Osteoblast (primary cell): ENCODE measurements at regions not wholly inside any gene's neighbourhood (a gene's known extent, or its start where the extent isn't known, plus 50 kb on each side); places are given as distances from the start of the nearest gene placed in this dataset.

ENCODE experiments used
- DNase-seq: peaks from one replicate; pipeline ENCODE4 v3.0.0; 2011; ENCODE audit warnings: low spot score, mixed read lengths; ENCODE audit not compliant: insufficient read length; ENCODE audit errors: missing footprints
- H2AFZ ChIP-seq: 2 replicates; pipeline ENCODE4 v1.6.0; 2011; ENCODE audit warnings: mild to moderate bottlenecking, low read length
- H3K27ac ChIP-seq: 2 replicates; pipeline ENCODE4 v1.5.1; 2011; ENCODE audit warnings: mild to moderate bottlenecking, low read depth, low read length, moderate library complexity
- H3K27me3 ChIP-seq: 2 replicates; pipeline ENCODE4 v1.6.0; 2012; ENCODE audit warnings: mild to moderate bottlenecking, control low read depth, inconsistent platforms, low read length, moderate library complexity; ENCODE audit not compliant: insufficient read depth
- H3K36me3 ChIP-seq: 2 replicates; pipeline ENCODE4 v1.5.1; 2011; ENCODE audit warnings: mild to moderate bottlenecking, low read length, control low read depth, moderate library complexity; ENCODE audit not compliant: insufficient read depth
- H3K4me1 ChIP-seq: 2 replicates; pipeline ENCODE4 v1.5.1; 2011; ENCODE audit warnings: mild to moderate bottlenecking, low read length, control low read depth, moderate library complexity; ENCODE audit not compliant: insufficient read depth
- H3K4me2 ChIP-seq: 2 replicates; pipeline ENCODE4 v1.6.0; 2011; ENCODE audit warnings: mild to moderate bottlenecking, low read length; ENCODE audit not compliant: insufficient read depth
- H3K4me3 ChIP-seq: fragments of 200-600 bp; sonication (generic); 3 replicates; pipeline ENCODE4 v1.5.1; 2012; ENCODE audit warnings: mild to moderate bottlenecking, low read length, inconsistent platforms; ENCODE audit not compliant: insufficient read depth
- H3K79me2 ChIP-seq: 2 replicates; pipeline ENCODE4 v1.6.0; 2012; ENCODE audit warnings: mild to moderate bottlenecking, low read length, control low read depth, inconsistent platforms; ENCODE audit not compliant: insufficient read depth
- H3K9me3 ChIP-seq: 2 replicates; pipeline ENCODE4 v1.5.1; 2011; ENCODE audit warnings: low read depth, low read length, control low read depth
- H4K20me1 ChIP-seq: 2 replicates; pipeline ENCODE4 v1.6.0; 2012; ENCODE audit warnings: mild to moderate bottlenecking, low read length, control low read depth; ENCODE audit not compliant: insufficient read depth
- TF ChIP-seq, protein P1 (sequence below): IDR thresholded peaks from 2 replicates; pipeline ENCODE4 v1.5.1; 2011; ENCODE audit warnings: mild to moderate bottlenecking, low read depth, low read length, moderate library complexity; ENCODE audit errors: extremely low read depth

DNA sequence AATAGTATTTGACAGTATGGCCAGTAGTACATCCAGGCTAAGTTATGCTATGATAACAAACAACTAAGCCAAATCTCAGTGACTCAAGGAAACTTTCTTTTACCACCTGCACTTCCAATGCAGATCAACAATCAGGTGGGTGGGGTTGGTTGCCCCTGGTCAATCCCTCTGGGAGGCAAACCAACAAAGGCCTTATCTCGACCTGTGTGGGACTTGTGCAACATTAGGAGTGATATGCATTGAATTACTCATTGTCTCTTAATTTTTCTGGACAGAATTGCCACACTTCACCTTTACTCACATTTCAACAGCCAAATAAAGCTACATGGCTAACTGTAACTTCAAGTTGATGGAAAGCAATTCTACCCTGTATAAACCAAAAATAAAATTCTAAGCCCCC, 1049.3 kb upstream of the CDH2 start:
- Histone ChIP-seq H3K36me3 (no peaks in the 10 kb centered on the region), H3K27ac (no peak overlapping the region), H2AFZ (no peak overlapping the region), H3K4me2 (no peak overlapping the region), H3K79me2 (no peaks in the 10 kb centered on the region), H3K27me3 (no peaks in the 10 kb centered on the region), H3K9me3 (no peaks in the 10 kb centered on the region), H4K20me1 (no peaks in the 10 kb centered on the region), H3K4me3 (no peak overlapping the region), H3K4me1 (peaks cover 5% of the 10 kb centered on the region)
- TF ChIP-seq, protein P1, sequence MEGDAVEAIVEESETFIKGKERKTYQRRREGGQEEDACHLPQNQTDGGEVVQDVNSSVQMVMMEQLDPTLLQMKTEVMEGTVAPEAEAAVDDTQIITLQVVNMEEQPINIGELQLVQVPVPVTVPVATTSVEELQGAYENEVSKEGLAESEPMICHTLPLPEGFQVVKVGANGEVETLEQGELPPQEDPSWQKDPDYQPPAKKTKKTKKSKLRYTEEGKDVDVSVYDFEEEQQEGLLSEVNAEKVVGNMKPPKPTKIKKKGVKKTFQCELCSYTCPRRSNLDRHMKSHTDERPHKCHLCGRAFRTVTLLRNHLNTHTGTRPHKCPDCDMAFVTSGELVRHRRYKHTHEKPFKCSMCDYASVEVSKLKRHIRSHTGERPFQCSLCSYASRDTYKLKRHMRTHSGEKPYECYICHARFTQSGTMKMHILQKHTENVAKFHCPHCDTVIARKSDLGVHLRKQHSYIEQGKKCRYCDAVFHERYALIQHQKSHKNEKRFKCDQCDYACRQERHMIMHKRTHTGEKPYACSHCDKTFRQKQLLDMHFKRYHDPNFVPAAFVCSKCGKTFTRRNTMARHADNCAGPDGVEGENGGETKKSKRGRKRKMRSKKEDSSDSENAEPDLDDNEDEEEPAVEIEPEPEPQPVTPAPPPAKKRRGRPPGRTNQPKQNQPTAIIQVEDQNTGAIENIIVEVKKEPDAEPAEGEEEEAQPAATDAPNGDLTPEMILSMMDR: no peak
- DNase-seq: no peak

DNA sequence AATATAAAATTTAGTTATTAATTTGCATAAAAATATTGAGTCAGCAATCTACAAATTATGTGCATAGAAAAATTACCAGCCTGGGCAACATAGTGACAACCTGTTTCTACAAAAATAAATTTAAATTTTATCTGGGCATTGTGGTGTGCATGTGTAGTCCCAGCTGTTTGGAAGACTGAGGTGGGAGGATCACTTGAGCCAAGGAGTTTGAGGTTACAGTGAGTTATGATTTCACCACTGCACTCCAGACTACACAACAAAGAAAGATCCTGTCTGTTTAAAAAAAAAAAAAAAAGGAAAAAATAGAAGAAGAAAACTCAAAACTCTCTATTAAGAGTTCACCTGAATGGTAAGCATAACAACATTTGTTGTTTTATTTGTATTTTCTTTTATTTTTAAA, 1048.4 kb upstream of the CDH2 start:
- Histone ChIP-seq H3K4me2 (no peak overlapping the region), H3K36me3 (no peaks in the 10 kb centered on the region), H2AFZ (no peak overlapping the region), H3K79me2 (no peaks in the 10 kb centered on the region), H4K20me1 (no peaks in the 10 kb centered on the region), H3K9me3 (no peaks in the 10 kb centered on the region), H3K27ac (no peak overlapping the region), H3K27me3 (no peaks in the 10 kb centered on the region), H3K4me3 (no peak overlapping the region), H3K4me1 (peaks cover 5% of the 10 kb centered on the region)
- no peak for DNase-seq
- TF ChIP-seq, protein P1: no peak

GRCh38 chr18:29218091-29218490, 1041.2 kb upstream of the CDH2 start:
- H3K27ac ChIP-seq: peak overlapping the region; percentile 43
- H2AFZ ChIP-seq: peak overlapping the region; percentile 42
- peaks cover 18% of the 10 kb centered on the region for H3K4me1 ChIP-seq
- H3K4me3 ChIP-seq: no peak overlapping the region
- no peaks in the 10 kb centered on the region for H4K20me1 ChIP-seq
- H3K9me3 ChIP-seq: no peaks in the 10 kb centered on the region
- peak overlapping the region; percentile 61 for H3K4me2 ChIP-seq
- no peaks in the 10 kb centered on the region for H3K27me3 ChIP-seq
- no peaks in the 10 kb centered on the region for H3K36me3 ChIP-seq
- no peak for DNase-seq
- no peaks in the 10 kb centered on the region for H3K79me2 ChIP-seq
- TF ChIP-seq, protein P1: no peak

DNA sequence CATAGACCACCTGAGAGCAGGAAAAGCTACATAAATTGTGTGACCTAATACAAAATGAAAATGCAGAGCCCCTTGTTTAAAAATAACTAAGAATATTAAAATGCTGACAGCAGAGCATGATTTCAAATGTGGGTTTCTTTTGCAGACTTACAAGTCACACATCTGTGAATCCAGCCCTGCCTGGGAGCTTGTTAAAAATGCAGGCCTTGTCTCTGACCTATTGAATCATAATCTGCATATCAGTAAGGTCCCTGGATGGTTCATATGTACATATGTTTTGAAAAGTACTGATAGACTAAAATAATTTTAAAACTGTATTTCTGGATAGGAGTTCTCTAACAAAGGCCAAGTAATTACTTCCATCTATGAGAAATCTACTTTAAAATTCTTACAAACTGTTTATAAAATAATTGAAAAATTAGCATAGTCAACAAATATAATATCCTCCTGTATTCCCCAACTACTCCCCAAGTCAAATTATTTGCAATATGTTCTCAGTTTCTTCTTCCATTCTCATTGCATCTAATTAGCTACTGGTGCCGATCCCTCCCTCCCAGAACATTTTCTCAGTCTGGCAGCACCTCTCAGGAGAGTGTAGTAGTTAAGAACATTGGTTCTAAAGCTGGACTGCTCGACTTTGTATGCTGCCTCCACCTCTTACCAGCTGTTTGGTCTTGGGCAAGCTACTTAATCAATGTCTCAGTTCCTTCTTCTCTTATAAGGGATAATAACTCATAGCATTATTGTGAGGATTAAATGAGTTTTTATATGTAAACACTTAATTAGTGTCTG, 1040.4 kb upstream of the CDH2 start:
- no peak overlapping the region for H3K4me2 ChIP-seq
- no peaks in the 10 kb centered on the region for H4K20me1 ChIP-seq
- H2AFZ ChIP-seq: peak overlapping the region; percentile 61
- no peaks in the 10 kb centered on the region for H3K36me3 ChIP-seq
- no peaks in the 10 kb centered on the region for H3K27me3 ChIP-seq
- H3K79me2 ChIP-seq: no peaks in the 10 kb centered on the region
- no peak overlapping the region for H3K4me3 ChIP-seq
- H3K27ac ChIP-seq: peak overlapping the region; percentile 43
- H3K9me3 ChIP-seq: no peaks in the 10 kb centered on the region
- TF ChIP-seq, protein P1: no peak
- DNase-seq: no peak
- peaks cover 18% of the 10 kb centered on the region for H3K4me1 ChIP-seq
